ENCODE measurements at regions not wholly inside any gene's neighbourhood (a gene's known extent, or its start where the extent isn't known, plus 50 kb on each side); places are given as distances from the start of the nearest gene placed in this dataset.

GRCh38 chr2:120937686-120938044, 202.0 kb downstream of the GLI2 start:
- DNase-seq (ENCODE audit: low read depth) = no peak

- DNase-seq (ENCODE audit: low read depth) = no peak
These were observed 202.5 kb downstream of the GLI2 start for GRCh38 chr2:120938045-120938771.

GRCh38 chr2:120939595-120940318, 204.1 kb downstream of the GLI2 start:
- DNase-seq (ENCODE audit: low read depth) = no peak

GRCh38 chr2:120940319-120940696, 204.6 kb downstream of the GLI2 start:
- DNase-seq (ENCODE audit: low read depth) = no peak

- no peak for DNase-seq (ENCODE audit: low read depth)
These were observed 205.1 kb downstream of the GLI2 start for GRCh38 chr2:120940726-120941256.

- no peak for DNase-seq (ENCODE audit: low read depth)
These were observed 206.0 kb downstream of the GLI2 start for GRCh38 chr2:120941571-120942120.

- DNase-seq (ENCODE audit: low read depth) = no peak
These were observed 207.0 kb downstream of the GLI2 start for GRCh38 chr2:120942658-120943057.

- no peak for DNase-seq (ENCODE audit: low read depth)
These were observed 207.9 kb downstream of the GLI2 start for GRCh38 chr2:120943403-120944034.

- DNase-seq (ENCODE audit: low read depth) = no peak
These were observed 208.9 kb downstream of the GLI2 start for GRCh38 chr2:120944575-120944974.

GRCh38 chr2:120945091-120945490, 209.4 kb downstream of the GLI2 start:
- DNase-seq (ENCODE audit: low read depth) = no peak

GRCh38 chr2:120945832-120946499, 210.3 kb downstream of the GLI2 start:
- no peak for DNase-seq (ENCODE audit: low read depth)

- DNase-seq (ENCODE audit: low read depth) = no peak
These were observed 211.7 kb downstream of the GLI2 start for GRCh38 chr2:120947327-120947726.

- no peak for DNase-seq (ENCODE audit: low read depth)
These were observed 212.5 kb downstream of the GLI2 start for GRCh38 chr2:120947982-120948661.

GRCh38 chr2:120948662-120949011, 213.0 kb downstream of the GLI2 start:
- DNase-seq (ENCODE audit: low read depth) = no peak

- DNase-seq (ENCODE audit: low read depth) = no peak
These were observed 213.6 kb downstream of the GLI2 start for GRCh38 chr2:120949027-120949956.

- DNase-seq (ENCODE audit: low read depth) = no peak
These were observed 214.4 kb downstream of the GLI2 start for GRCh38 chr2:120949957-120950590.

- no peak for DNase-seq (ENCODE audit: low read depth)
These were observed 216.0 kb downstream of the GLI2 start for GRCh38 chr2:120951693-120952092.

- DNase-seq (ENCODE audit: low read depth) = no peak
These were observed 216.7 kb downstream of the GLI2 start for GRCh38 chr2:120952318-120952717.

GRCh38 chr2:120953066-120953756, 217.5 kb downstream of the GLI2 start:
- no peak for DNase-seq (ENCODE audit: low read depth)
